ENCODE measurements at regions not wholly inside any gene's neighbourhood (a gene's known extent, or its start where the extent isn't known, plus 50 kb on each side); places are given as distances from the start of the nearest gene placed in this dataset.

GRCh38 chr13:59437544-59438301 lies 726.0 kb downstream of the DIAPH3 start:
- TF ChIP-seq POLR2A (IDR thresholded peaks at IDR 0.05) (no peak), CTCF (IDR thresholded peaks at IDR 0.05) (no peak)
